ENCODE measurements at regions not wholly inside any gene's neighbourhood (a gene's known extent, or its start where the extent isn't known, plus 50 kb on each side); places are given as distances from the start of the nearest gene placed in this dataset. TPM values are rescaled to one million over a fixed set of nuclear protein-coding genes. Genes with fewer than 3 reads are reported as not detected.
"Not testable (repeated sequence)": the region's sequence is repeated elsewhere in the genome, so short reads cannot be mapped to it uniquely, and the experiment has no call there.

GRCh38 chr4:105050896-105051295 is 95.8 kb upstream of the TET2 start:
- DNase-seq = no peak

- DNase-seq = no peak
Measured at GRCh38 chr4:105057370-105058105, 89.1 kb upstream of the TET2 start.

DNA sequence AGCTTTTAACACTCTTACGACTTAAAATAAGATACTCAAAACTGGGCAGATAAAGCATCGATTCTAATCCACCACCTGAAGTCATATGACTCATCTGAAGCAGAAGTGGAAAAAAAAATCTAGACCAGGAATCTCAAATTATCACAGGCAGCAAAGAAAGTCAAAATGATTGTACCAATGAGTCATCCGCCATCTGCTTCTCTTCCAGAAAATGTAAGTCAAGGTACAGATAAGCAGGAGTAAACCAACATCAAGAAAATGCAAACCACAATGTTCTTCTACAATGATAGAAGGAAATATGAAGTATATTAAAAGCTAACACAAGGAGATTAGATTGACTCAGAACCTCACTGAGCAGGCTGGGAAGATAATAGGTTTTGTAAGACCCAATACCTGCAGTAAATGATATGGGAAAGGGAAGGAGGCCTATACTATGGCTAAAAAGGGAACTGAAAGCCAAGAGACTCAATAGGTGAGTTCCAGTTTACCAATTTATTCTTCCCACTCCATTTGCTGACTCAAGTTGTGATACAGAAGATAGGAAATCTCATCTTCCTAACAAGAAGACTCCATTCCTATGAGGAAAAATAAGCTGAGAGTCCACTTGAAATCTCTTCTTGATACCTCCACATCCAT is 88.4 kb upstream of the TET2 start:
- no peak for DNase-seq

DNA sequence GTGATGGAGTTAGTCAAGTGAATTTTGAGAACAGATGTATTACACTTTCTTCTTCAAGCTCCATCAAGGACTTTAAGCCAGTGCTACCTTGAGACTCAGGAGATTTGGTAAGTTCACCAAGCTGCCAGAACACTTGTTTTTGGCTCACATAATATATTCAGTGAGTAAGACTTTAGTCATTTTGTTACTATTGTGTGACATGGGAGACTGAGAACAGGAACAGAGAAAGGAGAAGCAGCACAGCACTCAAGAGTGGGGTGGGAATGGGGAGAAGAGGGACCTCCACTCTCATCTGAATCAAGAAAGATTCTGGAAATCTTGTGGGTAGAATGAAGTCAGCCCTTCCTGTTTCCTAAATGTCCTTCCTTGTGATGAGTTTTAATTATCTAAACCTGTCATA is 87.3 kb upstream of the TET2 start:
- no peak for DNase-seq

- DNase-seq = no peak
Measured at GRCh38 chr4:105060628-105061027, 86.0 kb upstream of the TET2 start.

GRCh38 chr4:105061136-105061696 is 85.5 kb upstream of the TET2 start:
- DNase-seq = no peak

- DNase-seq = no peak
Measured at GRCh38 chr4:105061731-105062130, 84.9 kb upstream of the TET2 start.

DNA sequence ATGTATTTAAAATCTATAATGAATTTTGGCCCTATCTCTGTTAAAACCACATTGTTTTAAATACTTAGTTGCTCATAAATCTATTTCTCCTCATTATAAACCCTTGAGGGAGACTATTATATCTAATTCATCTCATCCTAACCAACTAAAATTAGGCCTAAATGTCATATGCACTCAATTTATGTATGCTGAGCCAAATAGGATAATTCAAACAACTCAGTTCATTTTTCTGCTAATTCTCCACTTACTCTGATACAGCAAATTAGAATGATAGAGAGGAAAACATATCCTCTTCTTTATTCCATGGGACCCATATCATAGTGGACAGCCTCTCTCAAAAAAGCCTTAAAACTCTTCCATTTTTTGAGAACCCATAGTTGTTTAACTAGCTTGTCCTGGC is 80.3 kb upstream of the TET2 start:
- DNase-seq = no peak

GRCh38 chr4:105067431-105067830 is 79.2 kb upstream of the TET2 start:
- DNase-seq = peak; percentile 81

DNA sequence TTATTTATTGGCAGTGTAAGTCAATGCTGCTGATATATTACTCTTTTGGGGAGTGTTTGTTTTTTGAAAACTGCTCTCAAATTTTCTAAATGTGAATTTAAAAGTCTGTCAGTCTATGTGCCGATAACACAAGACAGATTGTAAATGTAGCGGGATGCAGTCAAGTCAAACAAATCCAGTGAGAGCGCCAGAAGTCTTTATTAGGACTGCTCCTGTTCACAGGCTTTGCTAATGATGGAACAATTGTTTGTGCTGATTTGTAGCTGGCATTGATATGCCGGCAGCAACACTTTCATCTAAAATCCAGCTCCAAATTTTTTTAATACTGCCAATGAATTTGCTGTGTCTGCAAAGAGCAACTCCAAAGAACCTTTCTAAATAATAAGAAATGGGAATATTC is 78.7 kb upstream of the TET2 start:
- peak; percentile 59 for DNase-seq

- no peak for DNase-seq
Measured at GRCh38 chr4:105068516-105068915, 78.2 kb upstream of the TET2 start.

- not testable (repeated sequence) for DNase-seq
Measured at GRCh38 chr4:105072095-105072494, 74.6 kb upstream of the TET2 start.

DNA sequence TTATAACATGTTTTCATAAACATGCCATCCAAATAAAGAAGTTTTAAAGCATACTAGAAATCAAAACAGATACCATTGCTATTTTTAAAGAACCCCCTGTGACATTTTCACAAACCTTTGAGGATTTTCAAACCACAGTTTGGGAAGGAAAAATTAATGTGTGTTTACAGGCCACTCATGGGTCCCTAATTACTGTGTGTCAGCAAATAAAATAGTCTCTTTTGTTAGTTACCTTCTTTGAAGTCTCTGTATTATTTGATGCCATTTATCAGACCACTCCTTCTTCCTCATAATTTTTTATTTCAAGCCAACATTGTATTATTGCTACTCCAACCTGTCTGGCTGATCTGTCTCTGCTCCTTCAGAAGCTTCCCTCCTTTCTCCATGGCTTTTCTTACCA is 72.6 kb upstream of the TET2 start:
- DNase-seq = no peak

DNA sequence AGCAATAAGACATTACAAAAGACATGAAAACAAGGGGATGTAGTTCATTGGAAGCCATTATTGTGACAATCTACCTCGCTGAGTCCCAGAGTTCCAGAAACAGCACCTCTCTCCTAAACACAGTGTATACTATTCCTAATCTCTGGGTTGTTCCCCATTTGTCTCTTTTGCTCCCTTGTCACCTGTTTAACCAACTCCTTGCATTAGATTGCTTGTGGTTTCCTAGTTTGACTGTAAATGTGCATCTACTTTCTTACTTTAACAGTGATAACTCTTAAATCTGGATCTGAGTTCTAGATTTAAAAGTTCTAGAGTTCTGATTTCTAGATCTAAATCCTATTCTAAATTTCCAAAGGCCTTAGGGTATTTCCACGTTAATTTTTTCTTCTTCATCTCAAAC is 71.6 kb upstream of the TET2 start:
- DNase-seq = no peak

DNA sequence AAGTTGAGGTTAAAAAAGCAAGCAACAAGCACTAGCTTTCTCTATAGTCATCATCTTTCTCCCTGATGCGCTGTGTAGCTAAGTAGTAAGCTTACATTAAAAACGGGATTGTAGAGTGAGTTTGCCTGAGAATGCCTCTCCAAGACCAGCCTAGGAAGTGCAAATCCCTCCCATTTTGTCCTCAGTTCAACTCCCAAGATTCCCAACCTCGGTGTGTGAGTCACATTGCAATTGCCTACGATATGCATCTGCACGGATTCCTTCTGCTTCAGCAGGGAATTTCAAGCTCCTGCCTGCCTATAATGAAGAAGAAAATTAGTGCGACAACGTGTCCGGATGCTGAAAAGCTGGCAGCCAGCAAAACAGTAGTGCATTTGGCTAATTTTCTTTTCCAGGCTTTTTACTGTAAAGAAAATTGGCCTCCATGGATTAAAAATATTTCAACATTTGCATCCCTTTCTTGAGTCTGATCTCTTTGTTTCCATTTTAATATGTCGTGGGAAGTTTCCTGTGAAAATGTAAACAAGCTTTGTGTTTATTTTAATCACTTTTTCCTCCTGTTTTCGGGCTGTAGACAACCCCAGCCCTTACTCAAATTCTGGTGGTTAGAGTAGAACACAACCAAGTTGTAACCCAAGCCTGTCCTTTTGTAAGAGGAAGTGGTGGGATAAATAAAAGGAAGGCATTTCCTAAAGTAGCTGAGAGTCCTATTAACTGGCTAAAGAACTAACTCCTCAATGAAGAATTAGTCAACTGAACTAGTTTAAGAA is 58.4 kb upstream of the TET2 start:
- peak; percentile 33 for DNase-seq

GRCh38 chr4:105092356-105092755 is 54.3 kb upstream of the TET2 start:
- no peak for DNase-seq

GRCh38 chr4:105092768-105093167 is 53.9 kb upstream of the TET2 start:
- DNase-seq = no peak

GRCh38 chr4:105093975-105094374 is 52.7 kb upstream of the TET2 start:
- no peak for DNase-seq

Small RNAs in the stretch of these regions (small RNA-seq; reads per million reads assigned to genes)
- not detected for gene AC096577.2 (ENCODE audit: low replicate concordance)
- gene RNU6-351P (ENCODE audit: low replicate concordance) = not detected

Measured in skin of body (tissue), 2 donors.